GM23338 (cell line): ENCODE measurements at regions not wholly inside any gene's neighbourhood (a gene's known extent, or its start where the extent isn't known, plus 50 kb on each side); places are given as distances from the start of the nearest gene placed in this dataset.
A peak's percentile ranks its signal among the peaks of the same experiment; 100 is the strongest.

Experiments
- ATAC-seq: fragments of 200-7000 bp; cut with Tn5 transposase; 3 replicates; pipeline ENCODE4 v1.9.1; 2020
- DNase-seq: peaks from one replicate; pipeline ENCODE4 v3.0.0-alpha.2; 2015; ENCODE audit warnings: low spot score
- H2AFZ ChIP-seq: fragments of 200-600 bp; sonication (generic); 2 replicates; pipeline ENCODE4 v1.8.0; 2016; ENCODE audit warnings: antibody characterized with exemption, mild to moderate bottlenecking, moderate library complexity
- H3F3A ChIP-seq: fragments of 200-600 bp; sonication (generic); replicated peaks from 2 replicates; pipeline ENCODE4 v1.8.0; 2017; ENCODE audit warnings: antibody characterized with exemption, mixed run types, low read depth
- H3K27ac ChIP-seq: fragments of 200-600 bp; sonication (generic); 2 replicates; pipeline ENCODE4 v1.6.1; 2016; ENCODE audit warnings: low read depth
- H3K27me3 ChIP-seq: fragments of 200-600 bp; sonication (generic); 2 replicates; pipeline ENCODE4 v1.8.0; 2016; ENCODE audit warnings: mild to moderate bottlenecking, mixed run types, moderate library complexity; ENCODE audit not compliant: insufficient read depth
- H3K36me3 ChIP-seq: fragments of 200-600 bp; sonication (generic); 2 replicates; pipeline ENCODE4 v1.8.0; 2016; ENCODE audit warnings: mild to moderate bottlenecking; ENCODE audit not compliant: insufficient read depth
- H3K4me1 ChIP-seq: fragments of 200-600 bp; sonication (generic); 2 replicates; pipeline ENCODE4 v1.8.0; 2016; ENCODE audit warnings: mild to moderate bottlenecking, moderate library complexity; ENCODE audit not compliant: insufficient read depth
- H3K4me2 ChIP-seq: fragments of 200-600 bp; sonication (generic); 2 replicates; pipeline ENCODE4 v1.7.1; 2017; ENCODE audit warnings: mixed run types
- H3K4me3 ChIP-seq: fragments of 200-600 bp; sonication (generic); 2 replicates; pipeline ENCODE4 v1.6.1; 2016; ENCODE audit warnings: mixed run types
- H3K79me2 ChIP-seq: fragments of 200-600 bp; sonication (generic); replicated peaks from 2 replicates; pipeline ENCODE4 v1.8.0; 2017; ENCODE audit warnings: mild to moderate bottlenecking; ENCODE audit not compliant: insufficient read depth
- H3K9me2 ChIP-seq: fragments of 200-600 bp; sonication (generic); 2 replicates; pipeline ENCODE4 v1.8.0; 2017; ENCODE audit not compliant: insufficient read depth
- H4K20me1 ChIP-seq: fragments of 200-600 bp; sonication (generic); replicated peaks from 2 replicates; pipeline ENCODE4 v1.8.0; 2017; ENCODE audit warnings: mild to moderate bottlenecking; ENCODE audit not compliant: insufficient read depth
- H3K27ac Mint-ChIP-seq: 2 replicates; pipeline ENCODE4 v1.8.0; 2020; ENCODE audit warnings: inconsistent platforms, mild to moderate bottlenecking, moderate library complexity, mixed read lengths
- H3K27me3 Mint-ChIP-seq: 3 replicates; pipeline ENCODE4 v1.8.0; 2022; ENCODE audit warnings: low read depth, mild to moderate bottlenecking, moderate library complexity, mixed read lengths, inconsistent platforms; ENCODE audit not compliant: insufficient read depth, poor library complexity
- H3K36me3 Mint-ChIP-seq: 3 replicates; pipeline ENCODE4 v1.8.0; 2021; ENCODE audit warnings: low read depth, mild to moderate bottlenecking, inconsistent platforms, moderate library complexity, mixed read lengths
- H3K4me1 Mint-ChIP-seq: 3 replicates; pipeline ENCODE4 v1.8.0; 2020; ENCODE audit warnings: mild to moderate bottlenecking, inconsistent platforms, mixed read lengths
- H3K4me3 Mint-ChIP-seq: 3 replicates; pipeline ENCODE4 v1.8.0; 2021; ENCODE audit warnings: moderate library complexity, mild to moderate bottlenecking, inconsistent platforms, mixed read lengths
- H3K9me3 Mint-ChIP-seq: 3 replicates; pipeline ENCODE4 v1.8.0; 2020; ENCODE audit warnings: moderate library complexity, mild to moderate bottlenecking, inconsistent platforms, mixed read lengths
- EZH2 ChIP-seq: fragments of 200-600 bp; sonication (generic); IDR thresholded peaks from one replicate; pipeline ENCODE4 v1.8.0; 2017; ENCODE audit warnings: antibody characterized with exemption, mild to moderate bottlenecking, low read depth; ENCODE audit not compliant: unreplicated experiment
- EZH2phosphoT487 ChIP-seq: fragments of 200-600 bp; sonication (generic); IDR thresholded peaks from one replicate; pipeline ENCODE4 v1.8.1; 2018; ENCODE audit warnings: antibody characterized with exemption; ENCODE audit not compliant: unreplicated experiment
- JUNB ChIP-seq: IDR thresholded peaks from one replicate; pipeline ENCODE4 v1.6.1; 2016; ENCODE audit warnings: antibody characterized with exemption; ENCODE audit not compliant: unreplicated experiment
- NANOG ChIP-seq: IDR thresholded peaks from 2 replicates; pipeline ENCODE4 v1.6.1; 2016; ENCODE audit warnings: antibody characterized with exemption, borderline replicate concordance
- POLR2AphosphoS5 ChIP-seq: IDR thresholded peaks from 2 replicates; pipeline ENCODE4 v1.6.1; 2016; ENCODE audit warnings: antibody characterized with exemption, low read depth
- STAT1 ChIP-seq: IDR thresholded peaks from one replicate; pipeline ENCODE4 v1.6.1; 2016; ENCODE audit warnings: antibody characterized with exemption; ENCODE audit not compliant: unreplicated experiment
- ZNF114 ChIP-seq: fragments of 250-450 bp; sonication (Bioruptor Pico); IDR thresholded peaks from 2 replicates; pipeline ENCODE4 v1.5.0; 2020; ENCODE audit warnings: mild to moderate bottlenecking, moderate library complexity
- ZNF331 ChIP-seq: fragments of 250-450 bp; sonication (Bioruptor Pico); IDR thresholded peaks from 2 replicates; pipeline ENCODE4 v1.5.0; 2020; ENCODE audit warnings: low read depth, mild to moderate bottlenecking, moderate library complexity
- TF ChIP-seq, protein P1 (sequence below): IDR thresholded peaks from one replicate; pipeline ENCODE4 v1.6.1; 2018; ENCODE audit warnings: antibody characterized with exemption; ENCODE audit not compliant: unreplicated experiment
- TF ChIP-seq, protein P2 (sequence below), 2 experiments: fragments of 200-600 bp in 1 of 2; sonication (generic) in 1 of 2; conservative IDR thresholded peaks; 2 replicates each; pipeline versions ENCODE4 v1.5.1 to v1.6.1; 2016 to 2017; ENCODE audit warnings: antibody characterized with exemption in 2 of 2, low read depth in 2 of 2, mild to moderate bottlenecking in 2 of 2, moderate library complexity in 1 of 2
- TF ChIP-seq, protein P3 (sequence below): IDR thresholded peaks from 2 replicates; pipeline ENCODE4 v1.6.1; 2016; ENCODE audit warnings: antibody characterized with exemption

DNA sequence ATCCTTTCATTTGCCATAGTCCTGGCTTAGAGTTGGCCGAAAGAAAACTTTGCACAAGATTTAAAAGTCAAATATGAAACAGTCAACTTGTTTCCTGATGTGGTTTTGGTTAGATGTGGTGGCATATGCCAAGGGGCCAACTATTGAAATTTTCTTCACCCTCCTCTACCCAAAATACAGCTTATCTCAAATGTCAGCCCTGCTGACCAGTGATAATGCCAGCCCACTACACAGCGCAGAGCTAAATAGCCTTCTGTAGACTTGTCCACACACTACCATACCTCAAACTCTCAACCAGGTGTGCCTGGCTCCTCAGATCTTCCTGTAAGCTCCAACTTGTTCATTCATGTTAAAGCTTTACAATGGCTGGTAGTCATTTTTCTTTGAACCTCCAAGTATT, 368.5 kb upstream of the STAC start (continued):
- TF ChIP-seq, protein P1, sequence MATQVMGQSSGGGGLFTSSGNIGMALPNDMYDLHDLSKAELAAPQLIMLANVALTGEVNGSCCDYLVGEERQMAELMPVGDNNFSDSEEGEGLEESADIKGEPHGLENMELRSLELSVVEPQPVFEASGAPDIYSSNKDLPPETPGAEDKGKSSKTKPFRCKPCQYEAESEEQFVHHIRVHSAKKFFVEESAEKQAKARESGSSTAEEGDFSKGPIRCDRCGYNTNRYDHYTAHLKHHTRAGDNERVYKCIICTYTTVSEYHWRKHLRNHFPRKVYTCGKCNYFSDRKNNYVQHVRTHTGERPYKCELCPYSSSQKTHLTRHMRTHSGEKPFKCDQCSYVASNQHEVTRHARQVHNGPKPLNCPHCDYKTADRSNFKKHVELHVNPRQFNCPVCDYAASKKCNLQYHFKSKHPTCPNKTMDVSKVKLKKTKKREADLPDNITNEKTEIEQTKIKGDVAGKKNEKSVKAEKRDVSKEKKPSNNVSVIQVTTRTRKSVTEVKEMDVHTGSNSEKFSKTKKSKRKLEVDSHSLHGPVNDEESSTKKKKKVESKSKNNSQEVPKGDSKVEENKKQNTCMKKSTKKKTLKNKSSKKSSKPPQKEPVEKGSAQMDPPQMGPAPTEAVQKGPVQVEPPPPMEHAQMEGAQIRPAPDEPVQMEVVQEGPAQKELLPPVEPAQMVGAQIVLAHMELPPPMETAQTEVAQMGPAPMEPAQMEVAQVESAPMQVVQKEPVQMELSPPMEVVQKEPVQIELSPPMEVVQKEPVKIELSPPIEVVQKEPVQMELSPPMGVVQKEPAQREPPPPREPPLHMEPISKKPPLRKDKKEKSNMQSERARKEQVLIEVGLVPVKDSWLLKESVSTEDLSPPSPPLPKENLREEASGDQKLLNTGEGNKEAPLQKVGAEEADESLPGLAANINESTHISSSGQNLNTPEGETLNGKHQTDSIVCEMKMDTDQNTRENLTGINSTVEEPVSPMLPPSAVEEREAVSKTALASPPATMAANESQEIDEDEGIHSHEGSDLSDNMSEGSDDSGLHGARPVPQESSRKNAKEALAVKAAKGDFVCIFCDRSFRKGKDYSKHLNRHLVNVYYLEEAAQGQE = no peak
- TF ChIP-seq ZNF331 (no peak), JUNB (no peak), POLR2AphosphoS5 (no peak), NANOG (no peak), EZH2 (no peak), ZNF114 (CRISPR knock-in tag) (no peak)
- TF ChIP-seq, protein P2, sequence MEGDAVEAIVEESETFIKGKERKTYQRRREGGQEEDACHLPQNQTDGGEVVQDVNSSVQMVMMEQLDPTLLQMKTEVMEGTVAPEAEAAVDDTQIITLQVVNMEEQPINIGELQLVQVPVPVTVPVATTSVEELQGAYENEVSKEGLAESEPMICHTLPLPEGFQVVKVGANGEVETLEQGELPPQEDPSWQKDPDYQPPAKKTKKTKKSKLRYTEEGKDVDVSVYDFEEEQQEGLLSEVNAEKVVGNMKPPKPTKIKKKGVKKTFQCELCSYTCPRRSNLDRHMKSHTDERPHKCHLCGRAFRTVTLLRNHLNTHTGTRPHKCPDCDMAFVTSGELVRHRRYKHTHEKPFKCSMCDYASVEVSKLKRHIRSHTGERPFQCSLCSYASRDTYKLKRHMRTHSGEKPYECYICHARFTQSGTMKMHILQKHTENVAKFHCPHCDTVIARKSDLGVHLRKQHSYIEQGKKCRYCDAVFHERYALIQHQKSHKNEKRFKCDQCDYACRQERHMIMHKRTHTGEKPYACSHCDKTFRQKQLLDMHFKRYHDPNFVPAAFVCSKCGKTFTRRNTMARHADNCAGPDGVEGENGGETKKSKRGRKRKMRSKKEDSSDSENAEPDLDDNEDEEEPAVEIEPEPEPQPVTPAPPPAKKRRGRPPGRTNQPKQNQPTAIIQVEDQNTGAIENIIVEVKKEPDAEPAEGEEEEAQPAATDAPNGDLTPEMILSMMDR (conservative IDR thresholded peaks at IDR 0.05; ENCODE audit: low read depth in 2 of 2) = no peak
- TF ChIP-seq, protein P3, sequence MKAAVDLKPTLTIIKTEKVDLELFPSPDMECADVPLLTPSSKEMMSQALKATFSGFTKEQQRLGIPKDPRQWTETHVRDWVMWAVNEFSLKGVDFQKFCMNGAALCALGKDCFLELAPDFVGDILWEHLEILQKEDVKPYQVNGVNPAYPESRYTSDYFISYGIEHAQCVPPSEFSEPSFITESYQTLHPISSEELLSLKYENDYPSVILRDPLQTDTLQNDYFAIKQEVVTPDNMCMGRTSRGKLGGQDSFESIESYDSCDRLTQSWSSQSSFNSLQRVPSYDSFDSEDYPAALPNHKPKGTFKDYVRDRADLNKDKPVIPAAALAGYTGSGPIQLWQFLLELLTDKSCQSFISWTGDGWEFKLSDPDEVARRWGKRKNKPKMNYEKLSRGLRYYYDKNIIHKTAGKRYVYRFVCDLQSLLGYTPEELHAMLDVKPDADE = no peak

DNA sequence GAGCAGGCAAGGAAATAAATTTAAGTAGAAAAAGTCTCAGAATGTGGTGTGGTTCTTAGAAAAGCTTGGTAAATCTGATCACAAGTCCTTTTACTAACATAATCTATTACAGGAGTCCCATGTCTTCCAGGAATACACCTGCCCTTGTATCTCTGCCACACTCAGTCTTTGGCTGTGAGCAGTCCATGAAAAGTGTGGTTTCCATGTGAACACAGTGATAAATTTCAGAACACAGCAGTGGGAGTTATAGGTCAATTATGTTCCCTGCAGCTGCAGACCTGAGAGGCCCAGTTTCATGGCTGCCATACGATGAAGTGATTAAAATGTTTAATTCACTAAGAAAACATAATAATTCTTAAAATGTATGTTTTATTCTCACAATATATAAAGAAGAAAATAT, 366.9 kb upstream of the STAC start:
- Mint-ChIP-seq H3K9me3 (peaks cover 6% of the 10 kb centered on the region), H3K4me1 (peaks cover 5% of the 10 kb centered on the region; the same call in 2 of the 3 replicates), H3K4me3 (no peak overlapping the region), H3K36me3 (peaks cover 3% of the 10 kb centered on the region; the same call in 1 of the 3 replicates), H3K27ac (no peak overlapping the region), H3K27me3 (no peaks in the 10 kb centered on the region)
- Histone ChIP-seq H3F3A (no peaks in the 10 kb centered on the region), H2AFZ (peak overlapping the region; percentile 3; the same call in 1 of the 2 replicates), H3K27me3 (no peaks in the 10 kb centered on the region), H3K36me3 (no peaks in the 10 kb centered on the region; the same call in 1 of the 2 replicates), H3K4me2 (no peak overlapping the region), H3K27ac (no peak overlapping the region), H3K9me2 (peaks cover 5% of the 10 kb centered on the region; the same call in 1 of the 2 replicates), H3K4me3 (no peak overlapping the region), H4K20me1 (no peaks in the 10 kb centered on the region), H3K79me2 (no peaks in the 10 kb centered on the region), H3K4me1 (no peaks in the 10 kb centered on the region)
- ATAC-seq (no peak), DNase-seq (no peak)
- TF ChIP-seq STAT1 (no peak), EZH2phosphoT487 (no peak), EZH2 (no peak), POLR2AphosphoS5 (no peak)
- TF ChIP-seq, protein P1 = no peak
